Activated naive CD4-positive, alpha-beta T cell treated with anti-CD3 and anti-CD28 coated beads, Interleukin-2, amount 50 U/mL, for 72 hours (primary cell): ENCODE measurements at regions not wholly inside any gene's neighbourhood (a gene's known extent, or its start where the extent isn't known, plus 50 kb on each side); places are given as distances from the start of the nearest gene placed in this dataset.
A peak's percentile ranks its signal among the peaks of the same experiment; 100 is the strongest.

Source experiments
- ATAC-seq, 2 donors: fragments of 150-1000 bp; cut with Tn5 transposase; 2 replicates each; pipeline ENCODE4 v1.10.0; 2021; ENCODE audit warnings: mild to moderate bottlenecking in 2 of 2, moderate library complexity in 2 of 2
- DNase-seq, 2 donors: peaks; one replicate each; pipeline ENCODE4 v3.0.0; 2021 to 2022; ENCODE audit warnings: low spot score in 2 of 2
- H3K27ac Mint-ChIP-seq, 2 donors: one replicate each; pipeline ENCODE4 v1.8.0; 2022; ENCODE audit warnings: mild to moderate bottlenecking in 2 of 2, mixed read lengths in 2 of 2
- H3K36me3 Mint-ChIP-seq, 2 donors: one replicate each; pipeline ENCODE4 v1.8.0; 2022; ENCODE audit warnings: mixed read lengths in 2 of 2
- H3K9me3 Mint-ChIP-seq, 2 donors: one replicate each; pipeline ENCODE4 v1.8.0; 2022; ENCODE audit warnings: mixed read lengths in 2 of 2

DNA sequence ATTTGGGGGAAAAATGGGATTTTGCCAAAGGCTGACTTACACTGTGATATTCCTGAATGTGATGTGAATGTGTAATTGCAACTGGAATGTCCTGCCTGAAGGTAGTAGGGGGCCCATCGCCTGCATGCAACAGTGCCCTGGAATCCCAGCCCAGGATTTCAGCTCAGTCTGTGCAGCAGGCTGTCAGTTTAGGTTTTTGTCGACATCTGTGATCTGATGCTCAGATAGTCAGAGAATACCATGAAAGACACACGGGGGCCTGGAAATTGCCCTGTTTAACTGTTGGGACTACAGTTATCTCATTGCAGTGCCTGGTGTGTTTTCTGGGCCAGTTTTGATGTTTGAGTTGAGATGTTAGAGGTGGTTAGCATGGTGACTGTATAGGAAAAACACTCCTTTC lies 84.5 kb upstream of the HK2 start:
- ATAC-seq: no peak
- Mint-ChIP-seq H3K27ac (no peak overlapping the region), H3K9me3 (no peaks in the 10 kb centered on the region), H3K36me3 (no peaks in the 10 kb centered on the region)
- DNase-seq: no peak

GRCh38 chr2:74751981-74752851 lies 81.7 kb upstream of the HK2 start:
- Mint-ChIP-seq H3K36me3 (peaks cover 5 to 7% of the 10 kb centered on the region in 2 donors), H3K9me3 (peaks cover 3 to 6% of the 10 kb centered on the region in 2 donors), H3K27ac (no peak overlapping the region)
- ATAC-seq (no peak), DNase-seq (no peak)

GRCh38 chr2:74755386-74755785 lies 78.5 kb upstream of the HK2 start:
- no peak overlapping the region for H3K27ac Mint-ChIP-seq

GRCh38 chr2:74756356-74756890 lies 77.5 kb upstream of the HK2 start:
- peaks cover 5 to 7% of the 10 kb centered on the region in 2 donors for H3K36me3 Mint-ChIP-seq
- no peak for ATAC-seq

More at GRCh38 chr2:74755386-74755785, 78.5 kb upstream of the HK2 start:
- peaks cover 5 to 7% of the 10 kb centered on the region in 2 donors for H3K36me3 Mint-ChIP-seq
- peaks cover 3 to 6% of the 10 kb centered on the region in 2 donors for H3K9me3 Mint-ChIP-seq
- no peak for DNase-seq
- no peak for ATAC-seq

DNA sequence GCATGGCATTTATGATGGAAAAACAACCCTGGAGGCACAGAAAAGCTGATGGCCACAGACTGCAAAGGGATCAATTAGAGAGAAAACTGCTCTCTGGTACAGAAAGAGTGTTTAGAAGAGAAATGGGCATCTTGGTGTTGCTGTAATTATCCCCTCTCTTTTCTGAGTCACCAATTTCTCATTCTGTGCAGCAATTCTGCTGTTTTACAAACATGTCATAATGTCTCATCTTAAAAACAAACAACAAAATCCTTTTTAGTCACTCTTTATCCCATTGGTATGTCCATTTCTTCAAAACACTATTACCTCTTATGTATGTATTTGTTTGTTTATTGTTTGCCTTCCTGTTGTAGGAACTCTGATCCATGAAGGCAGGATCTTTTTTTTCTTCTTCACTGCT lies 73.9 kb upstream of the HK2 start:
- peaks cover 5 to 7% of the 10 kb centered on the region in 2 donors for H3K36me3 Mint-ChIP-seq
- no peak for ATAC-seq
- H3K27ac Mint-ChIP-seq: no peak overlapping the region
- no peak for DNase-seq
- peaks cover 3 to 6% of the 10 kb centered on the region in 2 donors for H3K9me3 Mint-ChIP-seq

More at GRCh38 chr2:74756356-74756890, 77.5 kb upstream of the HK2 start:
- DNase-seq: no peak
- Mint-ChIP-seq H3K9me3 (peaks cover 3 to 6% of the 10 kb centered on the region in 2 donors), H3K27ac (no peak overlapping the region)

DNA sequence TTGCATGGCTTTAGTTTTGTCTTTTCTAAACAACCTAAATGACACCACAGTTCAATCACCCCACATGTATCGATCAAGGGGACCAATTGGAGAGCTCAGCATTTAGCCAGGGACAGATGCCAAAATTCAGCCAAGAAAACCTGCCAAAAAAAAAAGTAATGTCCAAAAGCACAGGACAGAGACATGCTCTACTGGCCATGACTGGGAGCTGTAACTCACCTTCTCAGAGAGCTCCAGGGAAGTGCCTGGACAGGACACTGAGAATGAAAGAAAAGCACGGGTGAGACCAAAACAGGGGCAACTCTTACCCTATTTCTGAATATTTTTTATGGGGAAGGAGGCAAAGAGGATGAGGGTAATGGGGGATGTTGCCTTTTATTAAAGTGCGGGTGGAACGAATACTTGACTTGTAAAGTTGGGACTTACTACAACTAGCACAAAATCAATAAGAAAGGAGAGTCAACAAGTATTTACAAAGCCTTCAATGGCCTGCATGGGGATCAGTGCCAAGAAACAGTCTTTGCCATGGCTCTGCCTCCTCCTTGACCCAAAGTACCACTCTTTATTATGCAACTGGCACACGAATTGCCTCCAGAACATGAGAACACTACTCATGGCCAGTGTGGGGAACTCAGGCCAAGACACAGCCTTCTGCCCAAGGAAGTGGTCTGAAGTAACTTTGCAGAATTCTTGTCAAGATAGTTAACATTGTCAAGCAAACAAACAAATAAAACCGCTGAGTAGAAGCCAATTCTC lies 72.9 kb upstream of the HK2 start:
- peaks cover 3 to 6% of the 10 kb centered on the region in 2 donors for H3K9me3 Mint-ChIP-seq
- H3K36me3 Mint-ChIP-seq: peaks cover 5 to 7% of the 10 kb centered on the region in 2 donors
- peak overlapping the region in 1 of 2 donors; percentile 62 for H3K27ac Mint-ChIP-seq
- no peak for ATAC-seq
- DNase-seq: no peak

- no peak for ATAC-seq
Observed at GRCh38 chr2:74762789-74763188, 71.1 kb upstream of the HK2 start.

GRCh38 chr2:74763962-74764428 lies 69.9 kb upstream of the HK2 start:
- ATAC-seq (no peak), DNase-seq (no peak)
- Mint-ChIP-seq H3K36me3 (no peaks in the 10 kb centered on the region), H3K9me3 (no peaks in the 10 kb centered on the region), H3K27ac (peak overlapping the region in 1 of 2 donors; percentile 48)

More at GRCh38 chr2:74762789-74763188, 71.1 kb upstream of the HK2 start:
- DNase-seq: no peak
- no peaks in the 10 kb centered on the region for H3K9me3 Mint-ChIP-seq
- H3K27ac Mint-ChIP-seq: no peak overlapping the region
- H3K36me3 Mint-ChIP-seq: no peaks in the 10 kb centered on the region

DNA sequence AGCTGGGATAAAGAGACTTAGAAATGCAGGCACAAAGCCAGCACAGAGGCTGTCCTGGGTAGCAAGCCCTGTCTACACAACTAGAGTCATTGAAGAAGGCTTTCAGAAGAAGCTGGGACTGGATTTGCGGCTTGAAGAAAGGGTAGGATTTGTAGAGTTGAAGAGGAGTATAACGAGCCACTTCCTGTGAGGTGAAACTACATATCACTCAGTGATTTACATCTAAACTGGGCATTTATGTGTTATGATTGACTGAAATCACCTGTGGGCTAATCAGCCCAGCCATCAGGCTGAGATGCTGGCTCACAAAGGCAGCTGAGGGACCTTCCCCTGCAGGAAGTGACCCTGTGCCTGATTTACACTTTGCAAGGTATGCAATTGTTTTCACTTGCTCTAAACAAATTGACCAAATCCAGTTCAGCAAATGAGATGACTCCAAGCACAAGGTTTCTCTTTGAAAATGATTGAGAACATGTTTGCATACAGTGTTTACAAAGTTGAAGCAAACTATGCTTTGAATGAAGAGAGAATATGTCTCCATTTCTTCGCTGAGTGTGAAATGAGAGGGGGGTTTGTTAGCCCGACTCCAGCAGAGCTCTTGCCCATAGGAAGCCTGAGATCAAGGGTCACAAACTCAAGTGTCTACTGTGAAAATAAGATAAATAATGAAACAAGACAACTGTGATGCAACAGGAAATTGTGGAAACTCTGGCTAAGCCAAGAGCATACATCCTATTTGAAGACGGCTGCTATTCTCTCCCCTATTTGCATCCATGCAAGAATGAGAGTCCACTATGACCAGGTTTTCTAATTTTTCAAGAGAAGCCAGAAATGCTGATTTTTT lies 69.3 kb upstream of the HK2 start:
- peak in 1 of 2 donors; percentile 20 for ATAC-seq

GRCh38 chr2:74766780-74767179 lies 67.1 kb upstream of the HK2 start:
- H3K36me3 Mint-ChIP-seq: no peaks in the 10 kb centered on the region
- no peak overlapping the region for H3K27ac Mint-ChIP-seq
- no peak for ATAC-seq
- no peak for DNase-seq
- no peaks in the 10 kb centered on the region for H3K9me3 Mint-ChIP-seq

More for the DNA sequence above, 69.3 kb upstream of the HK2 start:
- H3K9me3 Mint-ChIP-seq: no peaks in the 10 kb centered on the region
- no peak for DNase-seq
- H3K27ac Mint-ChIP-seq: peak overlapping the region in 1 of 2 donors; percentile 48
- H3K36me3 Mint-ChIP-seq: no peaks in the 10 kb centered on the region

- ATAC-seq: no peak
- Mint-ChIP-seq H3K27ac (no peak overlapping the region), H3K9me3 (no peaks in the 10 kb centered on the region), H3K36me3 (no peaks in the 10 kb centered on the region)
- no peak for DNase-seq
Observed at GRCh38 chr2:74767618-74768017, 66.3 kb upstream of the HK2 start.

DNA sequence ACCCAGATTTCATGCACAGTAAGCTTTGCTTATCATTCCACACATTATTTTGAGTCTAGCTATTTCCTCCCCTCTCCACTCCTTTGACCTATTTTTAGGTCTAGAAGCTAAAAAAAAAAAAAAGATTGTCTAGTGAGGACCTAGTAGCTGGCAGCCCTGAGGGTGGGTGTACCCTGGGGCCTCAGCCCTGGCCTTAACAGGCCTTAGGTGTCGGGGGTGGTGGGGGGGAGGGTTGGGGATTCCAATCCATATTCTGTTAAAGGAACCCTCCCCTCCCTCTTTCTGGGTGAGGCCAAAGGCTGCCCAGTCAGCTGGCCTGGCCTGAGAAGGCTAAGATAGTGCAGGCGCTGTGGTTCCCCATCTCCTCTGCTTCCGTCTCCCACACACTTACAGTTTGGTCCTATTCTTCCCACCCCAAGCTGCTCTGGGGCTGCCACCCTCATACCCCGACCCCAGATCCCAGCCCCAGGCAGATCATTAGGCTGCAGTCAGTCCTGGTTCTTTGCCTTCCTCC lies 65.5 kb upstream of the HK2 start:
- no peaks in the 10 kb centered on the region for H3K9me3 Mint-ChIP-seq
- H3K36me3 Mint-ChIP-seq: no peaks in the 10 kb centered on the region
- H3K27ac Mint-ChIP-seq: peak overlapping the region in 1 of 2 donors; percentile 23
- no peak for ATAC-seq
- DNase-seq: no peak

DNA sequence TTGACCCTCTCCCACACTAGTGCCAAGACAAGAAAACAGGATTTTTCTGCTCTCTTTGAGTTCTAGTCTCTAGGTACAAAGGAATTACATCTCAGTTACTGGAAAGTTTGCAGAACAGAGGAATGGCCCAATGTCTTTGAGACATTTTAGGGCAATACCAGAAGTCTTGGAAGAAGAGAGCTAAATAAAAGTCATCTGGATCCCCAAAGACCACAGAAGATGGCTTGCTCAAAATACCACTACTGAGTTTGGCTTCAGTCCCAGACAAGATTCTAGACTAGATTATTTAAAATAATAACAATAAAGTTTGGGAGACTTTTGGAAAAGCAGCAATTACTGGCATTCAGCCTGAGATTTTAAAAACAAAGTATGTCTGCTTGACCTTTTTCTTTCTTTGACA lies 61.9 kb upstream of the HK2 start:
- no peak overlapping the region for H3K27ac Mint-ChIP-seq
- DNase-seq (no peak), ATAC-seq (no peak)
- no peaks in the 10 kb centered on the region for H3K9me3 Mint-ChIP-seq
- no peaks in the 10 kb centered on the region for H3K36me3 Mint-ChIP-seq

- ATAC-seq: peak in 1 of 2 donors; percentile 38
- no peak for DNase-seq
- Mint-ChIP-seq H3K9me3 (no peaks in the 10 kb centered on the region), H3K36me3 (no peaks in the 10 kb centered on the region), H3K27ac (peak overlapping the region; percentile 26 to 56)
Observed at GRCh38 chr2:74777161-74777900, 56.6 kb upstream of the HK2 start.
